ENCODE measurements at regions not wholly inside any gene's neighbourhood (a gene's known extent, or its start where the extent isn't known, plus 50 kb on each side); places are given as distances from the start of the nearest gene placed in this dataset.
"Not testable (repeated sequence)": the region's sequence is repeated elsewhere in the genome, so short reads cannot be mapped to it uniquely, and the experiment has no call there.

GRCh38 chr17:22095414-22095813, 403.1 kb downstream of the KCNJ18 start:
- H3K4me1 ChIP-seq (ENCODE audit: control insufficient read depth, insufficient read depth, low read length); H3K27ac ChIP-seq (ENCODE audit: low read depth, low read length); H3K9me3 ChIP-seq (ENCODE audit: control insufficient read depth, insufficient read depth, low read length); H3K27me3 ChIP-seq (ENCODE audit: control insufficient read depth, insufficient read depth, low read length); H3K36me3 ChIP-seq (ENCODE audit: control insufficient read depth, insufficient read depth, low read length); H3K9ac ChIP-seq (ENCODE audit: low read depth, low read length); H3K4me3 ChIP-seq (ENCODE audit: low read depth, low read length): not testable (repeated sequence)

- H3K4me1 ChIP-seq (ENCODE audit: control insufficient read depth, insufficient read depth, low read length); H3K4me3 ChIP-seq (ENCODE audit: low read depth, low read length); H3K27ac ChIP-seq (ENCODE audit: low read depth, low read length); H3K36me3 ChIP-seq (ENCODE audit: control insufficient read depth, insufficient read depth, low read length); H3K9ac ChIP-seq (ENCODE audit: low read depth, low read length); H3K9me3 ChIP-seq (ENCODE audit: control insufficient read depth, insufficient read depth, low read length); H3K27me3 ChIP-seq (ENCODE audit: control insufficient read depth, insufficient read depth, low read length): not testable (repeated sequence)
Measured at GRCh38 chr17:22099633-22100032, 407.3 kb downstream of the KCNJ18 start.

GRCh38 chr17:22102177-22102576, 409.9 kb downstream of the KCNJ18 start:
- Histone ChIP-seq H3K27ac (ENCODE audit: low read depth, low read length) (no peak overlapping the region), H3K27me3 (ENCODE audit: control insufficient read depth, insufficient read depth, low read length) (no peaks in the 10 kb centered on the region), H3K4me1 (ENCODE audit: control insufficient read depth, insufficient read depth, low read length) (no peaks in the 10 kb centered on the region), H3K9me3 (ENCODE audit: control insufficient read depth, insufficient read depth, low read length) (peaks cover 3% of the 10 kb centered on the region; the same call in 1 of the 2 replicates), H3K9ac (ENCODE audit: low read depth, low read length) (no peak overlapping the region), H3K4me3 (ENCODE audit: low read depth, low read length) (no peak overlapping the region), H3K36me3 (ENCODE audit: control insufficient read depth, insufficient read depth, low read length) (no peaks in the 10 kb centered on the region)

GRCh38 chr17:22116720-22117119, 424.4 kb downstream of the KCNJ18 start:
- H3K27me3 ChIP-seq (ENCODE audit: control insufficient read depth, insufficient read depth, low read length); H3K4me3 ChIP-seq (ENCODE audit: low read depth, low read length); H3K27ac ChIP-seq (ENCODE audit: low read depth, low read length); H3K36me3 ChIP-seq (ENCODE audit: control insufficient read depth, insufficient read depth, low read length); H3K4me1 ChIP-seq (ENCODE audit: control insufficient read depth, insufficient read depth, low read length); H3K9ac ChIP-seq (ENCODE audit: low read depth, low read length); H3K9me3 ChIP-seq (ENCODE audit: control insufficient read depth, insufficient read depth, low read length): not testable (repeated sequence)

DNA sequence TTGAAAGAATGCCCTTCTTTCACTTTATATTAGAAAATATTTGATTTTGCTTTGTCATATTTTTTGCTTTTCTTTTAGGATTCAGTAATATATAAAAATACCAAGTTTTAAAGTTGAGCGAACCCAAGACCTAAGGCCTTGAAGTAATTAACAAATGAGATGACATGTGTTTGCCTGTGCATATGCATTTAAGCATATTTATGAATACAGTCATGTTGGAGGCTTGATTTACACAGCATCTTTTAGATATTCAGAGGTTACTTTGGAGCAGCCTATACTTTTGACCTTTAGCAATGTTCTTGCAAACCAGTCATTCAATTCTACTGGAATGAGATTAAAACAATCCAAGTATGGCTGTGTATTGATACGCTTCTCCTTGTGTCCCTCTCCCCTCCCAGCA, 425.1 kb downstream of the KCNJ18 start:
- H3K27me3 ChIP-seq (ENCODE audit: control insufficient read depth, insufficient read depth, low read length); H3K9me3 ChIP-seq (ENCODE audit: control insufficient read depth, insufficient read depth, low read length); H3K9ac ChIP-seq (ENCODE audit: low read depth, low read length); H3K36me3 ChIP-seq (ENCODE audit: control insufficient read depth, insufficient read depth, low read length); H3K27ac ChIP-seq (ENCODE audit: low read depth, low read length); H3K4me3 ChIP-seq (ENCODE audit: low read depth, low read length); H3K4me1 ChIP-seq (ENCODE audit: control insufficient read depth, insufficient read depth, low read length): not testable (repeated sequence)

DNA sequence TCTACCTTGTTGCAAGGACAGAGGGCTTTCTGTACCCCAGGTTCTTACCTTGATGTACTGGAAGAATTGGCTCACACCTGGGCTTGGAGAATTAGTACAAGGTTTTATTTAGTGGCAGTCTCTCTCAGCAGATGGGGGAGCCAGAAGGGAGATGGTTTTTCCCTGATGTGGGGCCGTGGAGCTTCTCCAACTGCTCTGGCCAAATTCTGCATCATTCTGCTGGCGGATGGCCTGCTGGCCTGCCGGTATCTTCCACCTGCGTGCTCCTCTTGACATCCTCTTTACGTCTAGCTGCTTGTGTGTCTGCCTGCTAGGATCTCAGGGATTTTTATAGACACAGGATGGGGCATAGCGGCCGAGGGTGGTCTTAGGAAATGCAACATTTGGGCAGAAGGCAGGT, 426.7 kb downstream of the KCNJ18 start:
- not testable (repeated sequence) for H3K36me3 ChIP-seq (ENCODE audit: control insufficient read depth, insufficient read depth, low read length); H3K4me1 ChIP-seq (ENCODE audit: control insufficient read depth, insufficient read depth, low read length); H3K27me3 ChIP-seq (ENCODE audit: control insufficient read depth, insufficient read depth, low read length); H3K9ac ChIP-seq (ENCODE audit: low read depth, low read length); H3K4me3 ChIP-seq (ENCODE audit: low read depth, low read length); H3K27ac ChIP-seq (ENCODE audit: low read depth, low read length)
- H3K9me3 ChIP-seq (ENCODE audit: control insufficient read depth, insufficient read depth, low read length): peaks cover 13% of the 10 kb centered on the region

DNA sequence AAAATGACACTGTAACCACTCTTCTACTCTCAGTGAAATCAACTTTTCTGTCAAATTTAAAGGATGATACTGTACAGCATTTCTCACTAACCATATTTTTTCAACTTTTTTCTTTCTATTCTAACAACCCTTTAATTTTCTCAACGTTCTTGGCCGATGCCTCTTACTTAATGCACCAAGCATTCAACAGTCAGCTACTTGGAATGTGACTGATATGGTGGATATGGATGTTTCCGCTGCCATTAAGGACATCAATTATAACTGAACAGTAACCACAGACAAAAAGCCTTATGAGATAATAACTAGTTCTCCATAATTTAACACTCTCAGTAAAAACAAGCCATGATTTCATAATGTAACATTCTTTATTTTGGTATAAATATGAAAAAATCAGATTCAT, 427.4 kb downstream of the KCNJ18 start:
- not testable (repeated sequence) for H3K4me1 ChIP-seq (ENCODE audit: control insufficient read depth, insufficient read depth, low read length); H3K27ac ChIP-seq (ENCODE audit: low read depth, low read length); H3K9ac ChIP-seq (ENCODE audit: low read depth, low read length); H3K4me3 ChIP-seq (ENCODE audit: low read depth, low read length); H3K36me3 ChIP-seq (ENCODE audit: control insufficient read depth, insufficient read depth, low read length); H3K27me3 ChIP-seq (ENCODE audit: control insufficient read depth, insufficient read depth, low read length)
- peaks cover 20% of the 10 kb centered on the region for H3K9me3 ChIP-seq (ENCODE audit: control insufficient read depth, insufficient read depth, low read length)

GRCh38 chr17:22123536-22124281, 431.4 kb downstream of the KCNJ18 start:
- Histone ChIP-seq H3K27me3 (ENCODE audit: control insufficient read depth, insufficient read depth, low read length) (no peaks in the 10 kb centered on the region), H3K9me3 (ENCODE audit: control insufficient read depth, insufficient read depth, low read length) (peaks cover 43% of the 10 kb centered on the region), H3K9ac (ENCODE audit: low read depth, low read length) (no peak overlapping the region), H3K4me1 (ENCODE audit: control insufficient read depth, insufficient read depth, low read length) (no peaks in the 10 kb centered on the region), H3K27ac (ENCODE audit: low read depth, low read length) (no peak overlapping the region), H3K4me3 (ENCODE audit: low read depth, low read length) (no peak overlapping the region), H3K36me3 (ENCODE audit: control insufficient read depth, insufficient read depth, low read length) (no peaks in the 10 kb centered on the region)

DNA sequence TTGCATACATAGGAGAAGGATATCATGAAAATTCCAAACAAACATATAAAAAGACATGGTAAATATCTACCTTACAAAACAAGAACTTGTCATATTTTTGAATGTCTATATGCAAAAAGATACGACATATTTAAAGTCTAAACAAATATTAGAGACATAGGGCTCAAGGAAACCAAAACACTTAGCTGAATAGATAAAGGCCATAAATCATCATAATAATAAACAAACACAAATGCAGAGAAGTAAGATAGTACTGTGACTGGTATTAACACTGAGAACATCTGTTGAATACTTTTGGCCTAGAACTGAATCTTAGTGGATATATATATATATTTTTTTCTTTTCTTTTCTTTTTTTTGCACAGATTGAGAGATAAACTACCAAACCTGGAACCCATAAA, 435.8 kb downstream of the KCNJ18 start:
- Histone ChIP-seq H3K36me3 (ENCODE audit: control insufficient read depth, insufficient read depth, low read length) (no peaks in the 10 kb centered on the region), H3K9me3 (ENCODE audit: control insufficient read depth, insufficient read depth, low read length) (peaks cover 74% of the 10 kb centered on the region), H3K4me3 (ENCODE audit: low read depth, low read length) (no peak overlapping the region), H3K27ac (ENCODE audit: low read depth, low read length) (no peak overlapping the region), H3K27me3 (ENCODE audit: control insufficient read depth, insufficient read depth, low read length) (no peaks in the 10 kb centered on the region), H3K9ac (ENCODE audit: low read depth, low read length) (no peak overlapping the region), H3K4me1 (ENCODE audit: control insufficient read depth, insufficient read depth, low read length) (no peaks in the 10 kb centered on the region)

GRCh38 chr17:22128723-22129122, 436.4 kb downstream of the KCNJ18 start:
- Histone ChIP-seq H3K27ac (ENCODE audit: low read depth, low read length) (no peak overlapping the region), H3K9me3 (ENCODE audit: control insufficient read depth, insufficient read depth, low read length) (peaks cover 74% of the 10 kb centered on the region), H3K27me3 (ENCODE audit: control insufficient read depth, insufficient read depth, low read length) (no peaks in the 10 kb centered on the region), H3K4me3 (ENCODE audit: low read depth, low read length) (no peak overlapping the region), H3K4me1 (ENCODE audit: control insufficient read depth, insufficient read depth, low read length) (no peaks in the 10 kb centered on the region), H3K36me3 (ENCODE audit: control insufficient read depth, insufficient read depth, low read length) (no peaks in the 10 kb centered on the region), H3K9ac (ENCODE audit: low read depth, low read length) (no peak overlapping the region)

- H3K9ac ChIP-seq (ENCODE audit: low read depth, low read length); H3K4me3 ChIP-seq (ENCODE audit: low read depth, low read length); H3K27me3 ChIP-seq (ENCODE audit: control insufficient read depth, insufficient read depth, low read length); H3K4me1 ChIP-seq (ENCODE audit: control insufficient read depth, insufficient read depth, low read length); H3K27ac ChIP-seq (ENCODE audit: low read depth, low read length); H3K36me3 ChIP-seq (ENCODE audit: control insufficient read depth, insufficient read depth, low read length): not testable (repeated sequence)
- peaks cover 74% of the 10 kb centered on the region for H3K9me3 ChIP-seq (ENCODE audit: control insufficient read depth, insufficient read depth, low read length)
Measured at GRCh38 chr17:22129920-22130319, 437.6 kb downstream of the KCNJ18 start.

- Histone ChIP-seq H3K27ac (ENCODE audit: low read depth, low read length) (no peak overlapping the region), H3K27me3 (ENCODE audit: control insufficient read depth, insufficient read depth, low read length) (no peaks in the 10 kb centered on the region), H3K9ac (ENCODE audit: low read depth, low read length) (no peak overlapping the region), H3K4me1 (ENCODE audit: control insufficient read depth, insufficient read depth, low read length) (no peaks in the 10 kb centered on the region), H3K9me3 (ENCODE audit: control insufficient read depth, insufficient read depth, low read length) (peaks cover 79% of the 10 kb centered on the region), H3K4me3 (ENCODE audit: low read depth, low read length) (no peak overlapping the region), H3K36me3 (ENCODE audit: control insufficient read depth, insufficient read depth, low read length) (no peaks in the 10 kb centered on the region)
Measured at GRCh38 chr17:22131740-22132139, 439.4 kb downstream of the KCNJ18 start.
